M059J (cell line): ENCODE measurements at regions not wholly inside any gene's neighbourhood (a gene's known extent, or its start where the extent isn't known, plus 50 kb on each side); places are given as distances from the start of the nearest gene placed in this dataset.

Experiments
- DNase-seq: peaks from one replicate; pipeline ENCODE4 v3.0.0-alpha.2; 2012; ENCODE audit warnings: low read depth

- no peak for DNase-seq
These were observed 69.2 kb upstream of the RGS6 start for GRCh38 chr14:71863049-71863448.

- no peak for DNase-seq
These were observed 68.5 kb upstream of the RGS6 start for GRCh38 chr14:71863766-71864165.
